A673 (cell line): ENCODE measurements at regions not wholly inside any gene's neighbourhood (a gene's known extent, or its start where the extent isn't known, plus 50 kb on each side); places are given as distances from the start of the nearest gene placed in this dataset.

Experiments used
- CTCF ChIP-seq: fragments of 300-800, 200-600 bp; sonication (generic); conservative IDR thresholded peaks from 2 replicates; pipeline ENCODE4 v1.5.1; 2017; ENCODE audit warnings: low read depth, mild to moderate bottlenecking, antibody characterized with exemption, low read length, moderate library complexity, mixed read lengths
- EZH2 ChIP-seq: fragments of 200-600 bp; sonication (generic); IDR thresholded peaks from 2 replicates; pipeline ENCODE4 v1.6.1; 2017; ENCODE audit warnings: borderline replicate concordance, low read depth, mild to moderate bottlenecking, mixed read lengths, antibody characterized with exemption, low read length; ENCODE audit not compliant: poor library complexity, severe bottlenecking

- TF ChIP-seq CTCF (no peak), EZH2 (no peak)
Observed at GRCh38 chr5:99814321-99815063, 720.7 kb upstream of the FAM174A start.
